Neural cell (in vitro differentiated cells): ENCODE measurements at regions not wholly inside any gene's neighbourhood (a gene's known extent, or its start where the extent isn't known, plus 50 kb on each side); places are given as distances from the start of the nearest gene placed in this dataset.

Experiments used
- H2AFZ ChIP-seq: fragments of 200-600, 300-800 bp; sonication (generic), shearing (Covaris generic); 2 replicates; pipeline ENCODE4 v1.6.0; 2014; ENCODE audit warnings: low read depth, mild to moderate bottlenecking, antibody characterized with exemption, low read length, moderate library complexity
- H3F3A ChIP-seq: fragments of 200-600 bp; shearing (Covaris generic); 2 replicates; pipeline ENCODE4 v1.6.1; 2016; ENCODE audit warnings: mild to moderate bottlenecking, moderate library complexity, mixed read lengths, antibody characterized with exemption, low read length; ENCODE audit not compliant: insufficient read depth, poor library complexity, severe bottlenecking
- H3K27ac ChIP-seq: fragments of 200-600, 300-800 bp; sonication (generic), shearing (Covaris generic); 2 replicates; pipeline ENCODE4 v1.5.1; 2014; ENCODE audit warnings: mild to moderate bottlenecking, low read length, moderate library complexity
- H3K27me3 ChIP-seq: fragments of 300-800, 200-600 bp; sonication (generic), shearing (Covaris generic); 2 replicates; pipeline ENCODE4 v1.6.0; 2014; ENCODE audit warnings: mild to moderate bottlenecking, low read depth, low read length, moderate library complexity; ENCODE audit not compliant: insufficient read depth
- H3K36me3 ChIP-seq: fragments of 300-800, 200-600 bp; sonication (generic), shearing (Covaris generic); 2 replicates; pipeline ENCODE4 v1.5.1; 2014; ENCODE audit warnings: mild to moderate bottlenecking, antibody characterized with exemption, low read length, moderate library complexity; ENCODE audit not compliant: insufficient read depth
- H3K4me2 ChIP-seq: fragments of 300-800, 200-600 bp; sonication (generic), shearing (Covaris generic); 2 replicates; pipeline ENCODE4 v1.6.0; 2014; ENCODE audit warnings: mild to moderate bottlenecking, low read length
- H3K4me3 ChIP-seq: fragments of 300-800, 200-600 bp; sonication (generic), shearing (Covaris generic); 2 replicates; pipeline ENCODE4 v1.5.1; 2014; ENCODE audit warnings: mild to moderate bottlenecking, low read length, moderate library complexity
- H3K79me2 ChIP-seq: fragments of 200-600 bp; shearing (Covaris generic); replicated peaks from 2 replicates; pipeline ENCODE4 v1.6.0; 2014; ENCODE audit warnings: mild to moderate bottlenecking, low read length, moderate library complexity; ENCODE audit not compliant: insufficient read depth
- H3K9ac ChIP-seq: fragments of 300-800, 200-600 bp; sonication (generic), shearing (Covaris generic); 2 replicates; pipeline ENCODE4 v1.6.1; 2016; ENCODE audit warnings: mild to moderate bottlenecking, low read length, mixed read lengths
- H3K9me2 ChIP-seq: fragments of 200-600 bp; shearing (Covaris generic); 2 replicates; pipeline ENCODE4 v1.6.1; 2016; ENCODE audit warnings: mild to moderate bottlenecking, low read length, mixed read lengths; ENCODE audit not compliant: insufficient read depth
- H3K9me3 ChIP-seq: fragments of 200-600, 300-800 bp; sonication (generic), shearing (Covaris generic); 2 replicates; pipeline ENCODE4 v1.6.1; 2016; ENCODE audit warnings: mild to moderate bottlenecking, mixed run types, low read length, moderate library complexity, mixed read lengths
- H4K20me1 ChIP-seq: fragments of 200-600 bp; shearing (Covaris generic); 2 replicates; pipeline ENCODE4 v1.6.1; 2016; ENCODE audit warnings: mild to moderate bottlenecking, mixed run types; ENCODE audit not compliant: insufficient read depth
- EP300 ChIP-seq: fragments of 450-650 bp; conservative IDR thresholded peaks from 2 replicates; pipeline ENCODE4 v1.6.1; 2014; ENCODE audit warnings: antibody characterized with exemption, mild to moderate bottlenecking, moderate library complexity; ENCODE audit not compliant: poor library complexity, severe bottlenecking
- EZH2 ChIP-seq: fragments of 200-600, 300-800 bp; shearing (Covaris generic), sonication (generic); IDR thresholded peaks from 2 replicates; pipeline ENCODE4 v1.6.1; 2014; ENCODE audit warnings: antibody characterized with exemption, low read length, borderline replicate concordance, mild to moderate bottlenecking; ENCODE audit not compliant: insufficient read depth, poor library complexity, severe bottlenecking
- MXI1 ChIP-seq: fragments of 450-650 bp; conservative IDR thresholded peaks from 2 replicates; pipeline ENCODE4 v1.6.1; 2014; ENCODE audit warnings: antibody characterized with exemption, mild to moderate bottlenecking; ENCODE audit not compliant: poor library complexity, severe bottlenecking
- POLR2AphosphoS5 ChIP-seq: IDR thresholded peaks from 2 replicates; pipeline ENCODE4 v1.6.1; 2012
- RAD21 ChIP-seq: fragments of 450-650 bp; conservative IDR thresholded peaks from 2 replicates; pipeline ENCODE4 v1.6.1; 2014; ENCODE audit warnings: antibody characterized with exemption, mild to moderate bottlenecking, moderate library complexity
- SMC3 ChIP-seq: fragments of 450-650 bp; conservative IDR thresholded peaks from 2 replicates; pipeline ENCODE4 v1.6.1; 2014; ENCODE audit warnings: antibody characterized with exemption, mild to moderate bottlenecking, moderate library complexity; ENCODE audit not compliant: poor library complexity
- TAF1 ChIP-seq: IDR thresholded peaks from 2 replicates; pipeline ENCODE4 v1.6.1; 2012; ENCODE audit warnings: low read depth
- TF ChIP-seq, protein P1 (sequence below): IDR thresholded peaks from 2 replicates; pipeline ENCODE4 v1.6.1; 2012; ENCODE audit warnings: borderline replicate concordance
- TF ChIP-seq, protein P2 (sequence below): fragments of 450-650 bp; IDR thresholded peaks from 2 replicates; pipeline ENCODE4 v1.5.1; 2014; ENCODE audit warnings: antibody characterized with exemption, mild to moderate bottlenecking, moderate library complexity; ENCODE audit not compliant: poor library complexity, severe bottlenecking

DNA sequence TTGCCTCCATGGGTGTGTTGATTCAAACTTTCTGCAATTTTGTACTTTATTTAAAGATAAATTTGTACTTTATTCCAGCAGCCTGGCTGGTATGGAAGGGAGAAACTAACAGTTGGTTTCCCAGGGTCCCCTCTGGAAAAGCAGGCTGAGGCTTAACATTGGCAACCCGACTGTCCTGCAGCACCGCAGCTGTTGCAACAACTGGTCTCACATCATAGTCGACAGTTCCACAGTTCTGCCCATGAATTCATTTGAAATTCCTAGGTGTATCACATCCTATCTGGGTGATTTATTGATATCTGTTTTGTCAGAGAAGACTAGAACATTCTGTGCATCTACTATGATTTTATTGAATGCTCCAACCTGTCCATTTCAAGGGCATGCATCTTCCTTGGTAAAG, 98.8 kb upstream of the GATB start:
- no peaks in the 10 kb centered on the region for H3K9me3 ChIP-seq
- H4K20me1 ChIP-seq: no peaks in the 10 kb centered on the region
- H3K36me3 ChIP-seq: no peaks in the 10 kb centered on the region
- H3K9me2 ChIP-seq: no peaks in the 10 kb centered on the region
- no peak overlapping the region for H3K4me3 ChIP-seq
- H3K9ac ChIP-seq: no peak overlapping the region
- H3K27ac ChIP-seq: no peak overlapping the region
- TF ChIP-seq TAF1: no peak
- TF ChIP-seq SMC3: no peak
- no peaks in the 10 kb centered on the region for H3F3A ChIP-seq
- no peak overlapping the region for H3K4me2 ChIP-seq
- no peaks in the 10 kb centered on the region for H3K27me3 ChIP-seq
- H3K79me2 ChIP-seq: no peaks in the 10 kb centered on the region
- H2AFZ ChIP-seq: no peak overlapping the region

DNA sequence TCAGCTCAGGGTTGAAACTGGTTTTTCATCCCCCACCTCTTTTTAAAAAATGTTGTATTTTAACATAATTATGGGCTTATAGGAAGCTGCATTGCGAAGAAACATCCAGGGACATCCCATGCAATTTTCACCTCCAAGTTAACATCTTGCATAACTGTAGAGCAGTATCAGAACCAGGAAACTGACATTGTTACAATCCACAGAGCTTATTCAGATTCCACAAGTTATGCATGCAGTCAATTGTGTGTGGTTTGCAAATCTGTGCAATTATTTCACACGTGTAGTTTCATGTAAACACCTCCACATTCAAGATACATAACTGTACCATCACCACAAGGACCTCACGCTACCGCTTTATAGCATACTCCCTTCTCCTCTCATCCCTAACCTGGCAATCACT, 97.5 kb upstream of the GATB start:
- Histone ChIP-seq H3K9me3 (no peaks in the 10 kb centered on the region), H3K36me3 (no peaks in the 10 kb centered on the region), H3K27ac (no peak overlapping the region), H3K4me3 (no peak overlapping the region), H3K9me2 (no peaks in the 10 kb centered on the region), H3K9ac (no peak overlapping the region), H2AFZ (no peak overlapping the region), H3K4me2 (no peak overlapping the region), H3K27me3 (no peaks in the 10 kb centered on the region), H3K79me2 (no peaks in the 10 kb centered on the region), H3F3A (no peaks in the 10 kb centered on the region), H4K20me1 (no peaks in the 10 kb centered on the region)
- TF ChIP-seq EP300 (no peak), SMC3 (no peak), POLR2AphosphoS5 (no peak), MXI1 (no peak), RAD21 (no peak), TAF1 (no peak), EZH2 (no peak)
- TF ChIP-seq, protein P1, sequence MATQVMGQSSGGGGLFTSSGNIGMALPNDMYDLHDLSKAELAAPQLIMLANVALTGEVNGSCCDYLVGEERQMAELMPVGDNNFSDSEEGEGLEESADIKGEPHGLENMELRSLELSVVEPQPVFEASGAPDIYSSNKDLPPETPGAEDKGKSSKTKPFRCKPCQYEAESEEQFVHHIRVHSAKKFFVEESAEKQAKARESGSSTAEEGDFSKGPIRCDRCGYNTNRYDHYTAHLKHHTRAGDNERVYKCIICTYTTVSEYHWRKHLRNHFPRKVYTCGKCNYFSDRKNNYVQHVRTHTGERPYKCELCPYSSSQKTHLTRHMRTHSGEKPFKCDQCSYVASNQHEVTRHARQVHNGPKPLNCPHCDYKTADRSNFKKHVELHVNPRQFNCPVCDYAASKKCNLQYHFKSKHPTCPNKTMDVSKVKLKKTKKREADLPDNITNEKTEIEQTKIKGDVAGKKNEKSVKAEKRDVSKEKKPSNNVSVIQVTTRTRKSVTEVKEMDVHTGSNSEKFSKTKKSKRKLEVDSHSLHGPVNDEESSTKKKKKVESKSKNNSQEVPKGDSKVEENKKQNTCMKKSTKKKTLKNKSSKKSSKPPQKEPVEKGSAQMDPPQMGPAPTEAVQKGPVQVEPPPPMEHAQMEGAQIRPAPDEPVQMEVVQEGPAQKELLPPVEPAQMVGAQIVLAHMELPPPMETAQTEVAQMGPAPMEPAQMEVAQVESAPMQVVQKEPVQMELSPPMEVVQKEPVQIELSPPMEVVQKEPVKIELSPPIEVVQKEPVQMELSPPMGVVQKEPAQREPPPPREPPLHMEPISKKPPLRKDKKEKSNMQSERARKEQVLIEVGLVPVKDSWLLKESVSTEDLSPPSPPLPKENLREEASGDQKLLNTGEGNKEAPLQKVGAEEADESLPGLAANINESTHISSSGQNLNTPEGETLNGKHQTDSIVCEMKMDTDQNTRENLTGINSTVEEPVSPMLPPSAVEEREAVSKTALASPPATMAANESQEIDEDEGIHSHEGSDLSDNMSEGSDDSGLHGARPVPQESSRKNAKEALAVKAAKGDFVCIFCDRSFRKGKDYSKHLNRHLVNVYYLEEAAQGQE: no peak
- TF ChIP-seq, protein P2, sequence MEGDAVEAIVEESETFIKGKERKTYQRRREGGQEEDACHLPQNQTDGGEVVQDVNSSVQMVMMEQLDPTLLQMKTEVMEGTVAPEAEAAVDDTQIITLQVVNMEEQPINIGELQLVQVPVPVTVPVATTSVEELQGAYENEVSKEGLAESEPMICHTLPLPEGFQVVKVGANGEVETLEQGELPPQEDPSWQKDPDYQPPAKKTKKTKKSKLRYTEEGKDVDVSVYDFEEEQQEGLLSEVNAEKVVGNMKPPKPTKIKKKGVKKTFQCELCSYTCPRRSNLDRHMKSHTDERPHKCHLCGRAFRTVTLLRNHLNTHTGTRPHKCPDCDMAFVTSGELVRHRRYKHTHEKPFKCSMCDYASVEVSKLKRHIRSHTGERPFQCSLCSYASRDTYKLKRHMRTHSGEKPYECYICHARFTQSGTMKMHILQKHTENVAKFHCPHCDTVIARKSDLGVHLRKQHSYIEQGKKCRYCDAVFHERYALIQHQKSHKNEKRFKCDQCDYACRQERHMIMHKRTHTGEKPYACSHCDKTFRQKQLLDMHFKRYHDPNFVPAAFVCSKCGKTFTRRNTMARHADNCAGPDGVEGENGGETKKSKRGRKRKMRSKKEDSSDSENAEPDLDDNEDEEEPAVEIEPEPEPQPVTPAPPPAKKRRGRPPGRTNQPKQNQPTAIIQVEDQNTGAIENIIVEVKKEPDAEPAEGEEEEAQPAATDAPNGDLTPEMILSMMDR: no peak

DNA sequence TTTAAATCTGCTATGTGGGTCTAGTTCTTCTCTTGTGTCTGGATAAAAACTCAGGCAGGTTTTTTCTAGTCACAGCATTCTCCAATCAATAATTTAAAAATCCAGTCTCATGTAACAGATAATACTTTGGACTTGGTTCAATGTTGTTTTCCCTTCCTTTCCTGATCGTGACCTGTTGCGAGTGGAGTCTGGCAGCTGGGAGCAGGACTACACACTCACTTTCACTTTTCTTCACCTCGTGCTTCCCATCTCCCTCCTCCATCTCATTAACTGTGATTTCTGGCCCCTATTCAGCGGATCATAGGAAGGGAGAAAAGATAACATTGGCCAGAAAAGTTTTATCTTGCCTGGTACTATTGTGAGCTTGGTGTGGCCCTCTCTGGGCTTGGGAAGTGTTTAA, 96.6 kb upstream of the GATB start:
- H3F3A ChIP-seq: no peaks in the 10 kb centered on the region
- no peak overlapping the region for H3K4me3 ChIP-seq
- H3K9me2 ChIP-seq: no peaks in the 10 kb centered on the region
- H3K36me3 ChIP-seq: no peaks in the 10 kb centered on the region
- no peak overlapping the region for H2AFZ ChIP-seq
- H3K4me2 ChIP-seq: no peak overlapping the region
- H3K79me2 ChIP-seq: no peaks in the 10 kb centered on the region
- TF ChIP-seq, protein P2: no peak
- TF ChIP-seq MXI1 (no peak), POLR2AphosphoS5 (no peak), EP300 (no peak), SMC3 (no peak)
- H3K27me3 ChIP-seq: no peaks in the 10 kb centered on the region
- no peaks in the 10 kb centered on the region for H3K9me3 ChIP-seq
- no peak overlapping the region for H3K27ac ChIP-seq
- no peaks in the 10 kb centered on the region for H4K20me1 ChIP-seq
- H3K9ac ChIP-seq: no peak overlapping the region
